Panc1 (cell line): ENCODE measurements at regions not wholly inside any gene's neighbourhood (a gene's known extent, or its start where the extent isn't known, plus 50 kb on each side); places are given as distances from the start of the nearest gene placed in this dataset.

Source experiments
- ATAC-seq: fragments of 200-7000 bp; cut with Tn5 transposase; 2 replicates; pipeline ENCODE4 v1.9.1; 2020; ENCODE audit warnings: mild to moderate bottlenecking, moderate library complexity
- BruUV-seq: library from RNA; stranded (reverse); fragments of 400-500 nt; replicated peaks from 2 replicates; lab custom pipeline; 2021; lab: Mats Ljungman, UMichigan
- CTCF ChIA-PET: fragments of 300-600 bp; sonication (Branson Sonifier 250); formaldehyde crosslinking; loops from one replicate; lab custom pipeline; 2022; ENCODE audit warnings: antibody characterized with exemption; lab: Charles Lee
- POLR2A ChIA-PET: fragments of 300-600 bp; sonication (Branson Sonifier 250); formaldehyde crosslinking; loops from one replicate; lab custom pipeline; 2022; ENCODE audit warnings: antibody characterized with exemption; lab: Charles Lee
- DNase-seq: peaks from one replicate; pipeline ENCODE4 v3.0.0-alpha.2; 2010; ENCODE audit warnings: low read depth, low spot score
- H3K27ac ChIP-seq: 2 replicates; pipeline ENCODE4 v1.5.1; 2011; ENCODE audit warnings: mild to moderate bottlenecking, low read length, inconsistent platforms
- H3K27me3 ChIP-seq: fragments of 200-500 bp; sonication (Bioruptor generic); 2 replicates; pipeline ENCODE4 v1.6.0; 2014; ENCODE audit warnings: low read length, inconsistent platforms; ENCODE audit not compliant: control insufficient read depth, insufficient read depth
- H3K36me3 ChIP-seq: fragments of 200-500 bp; sonication (Bioruptor generic); 2 replicates; pipeline ENCODE4 v1.5.1; 2014; ENCODE audit warnings: inconsistent platforms, mild to moderate bottlenecking, low read length, moderate library complexity; ENCODE audit not compliant: control insufficient read depth, insufficient read depth
- H3K4me1 ChIP-seq: 2 replicates; pipeline ENCODE4 v1.5.1; 2011; ENCODE audit warnings: inconsistent platforms, mild to moderate bottlenecking, low read length, moderate library complexity; ENCODE audit not compliant: control insufficient read depth, insufficient read depth
- H3K4me3 ChIP-seq, 2 experiments: 2 replicates each; pipeline ENCODE4 v1.5.1; 2011 to 2012; ENCODE audit warnings: low read depth in 2 of 2, low read length in 2 of 2, mild to moderate bottlenecking in 2 of 2, inconsistent platforms in 1 of 2, moderate library complexity in 1 of 2
- H3K9me3 ChIP-seq: fragments of 200-500 bp; sonication (Bioruptor generic); 2 replicates; pipeline ENCODE4 v1.5.1; 2014; ENCODE audit warnings: low read depth, mild to moderate bottlenecking, inconsistent platforms, low read length, moderate library complexity; ENCODE audit not compliant: control insufficient read depth, insufficient read depth
- CTCF ChIP-seq: fragments of 450-650 bp; IDR thresholded peaks from 2 replicates; pipeline ENCODE4 v1.5.1; 2017; ENCODE audit warnings: mild to moderate bottlenecking
- POLR2AphosphoS5 ChIP-seq: IDR thresholded peaks from 2 replicates; pipeline ENCODE4 v1.6.1; 2012; ENCODE audit warnings: mild to moderate bottlenecking, low read depth, low read length, moderate library complexity
- REST ChIP-seq, 2 experiments: IDR thresholded peaks; 2 replicates each; pipeline ENCODE4 v1.6.1; 2011 to 2012; ENCODE audit warnings: low read depth in 2 of 2, control low read depth in 1 of 2, low read length in 1 of 2, mild to moderate bottlenecking in 1 of 2, moderate library complexity in 1 of 2; ENCODE audit not compliant: insufficient read depth in 1 of 2
- SIN3A ChIP-seq: IDR thresholded peaks from 2 replicates; pipeline ENCODE4 v1.6.1; 2012; ENCODE audit warnings: low read depth, mild to moderate bottlenecking, low read length, moderate library complexity, borderline replicate concordance; ENCODE audit not compliant: insufficient read depth
- TCF7L2 ChIP-seq: IDR thresholded peaks from 2 replicates; pipeline ENCODE4 v1.6.1; 2011; ENCODE audit warnings: mild to moderate bottlenecking, low read depth, low read length, inconsistent platforms
- in situ Hi-C: cut with HindIII; loops from 2 replicates; pipeline ENCODE4 v1.10.0; 2016; ENCODE audit warnings: low sequenced_read_pairs, low pct_unique_long_range_greater_than_20kb
- intact Hi-C: fragments of 100-400 bp; cut with micrococcal nuclease; formaldehyde crosslinking; loops from one replicate; pipeline ENCODE4 v1.10.0; 2022; ENCODE audit not compliant: unreplicated experiment

- H3K4me3 ChIP-seq: no peak overlapping the region
- H3K4me1 ChIP-seq: no peaks in the 10 kb centered on the region
- BruUV-seq: no TSS peak
- no peaks in the 10 kb centered on the region for H3K36me3 ChIP-seq
- DNase-seq: no peak
- no peaks in the 10 kb centered on the region for H3K27me3 ChIP-seq
- TF ChIP-seq TCF7L2 (no peak), POLR2AphosphoS5 (no peak), SIN3A (no peak), CTCF (no peak), REST (IDR thresholded peaks at IDR 0.05; ENCODE audit: insufficient read depth in 1 of 2, low read depth in 2 of 2, low read length in 1 of 2) (no peak)
- H3K9me3 ChIP-seq: no peaks in the 10 kb centered on the region
- CTCF ChIA-PET: no interaction called here
- no peak overlapping the region for H3K27ac ChIP-seq
- POLR2A ChIA-PET: no interaction called here
- intact Hi-C loops: no loop called here
- in situ Hi-C loops: no loop called here
- no peak for ATAC-seq
Observed at GRCh38 chrX:76509775-76510174, 82.3 kb downstream of the MAGEE1 start.

- Histone ChIP-seq H3K27me3 (no peaks in the 10 kb centered on the region), H3K4me1 (no peaks in the 10 kb centered on the region), H3K4me3 (no peak overlapping the region), H3K36me3 (no peaks in the 10 kb centered on the region), H3K9me3 (no peaks in the 10 kb centered on the region), H3K27ac (no peak overlapping the region)
- no peak for DNase-seq
- BruUV-seq: no TSS peak
- no peak for TF ChIP-seq CTCF
- TF ChIP-seq POLR2AphosphoS5: no peak
- no peak for TF ChIP-seq TCF7L2
- no peak for TF ChIP-seq REST (IDR thresholded peaks at IDR 0.05; ENCODE audit: insufficient read depth in 1 of 2, low read depth in 2 of 2, low read length in 1 of 2)
- TF ChIP-seq SIN3A: no peak
- ChIA-PET POLR2A (no interaction called here), CTCF (no interaction called here)
- intact Hi-C loops (no loop called here), in situ Hi-C loops (no loop called here)
- no peak for ATAC-seq
Observed at GRCh38 chrX:76517544-76517943, 90.0 kb downstream of the MAGEE1 start.
